HepG2 (cell line): ENCODE measurements at regions not wholly inside any gene's neighbourhood (a gene's known extent, or its start where the extent isn't known, plus 50 kb on each side); places are given as distances from the start of the nearest gene placed in this dataset.
A peak's percentile ranks its signal among the peaks of the same experiment; 100 is the strongest.

Experiments
- ASH2L ChIP-seq: fragments of 300-600, 200-600 bp; sonication (generic); IDR thresholded peaks from 2 replicates; pipeline ENCODE4 v1.7.0; 2017; ENCODE audit warnings: low read depth, mild to moderate bottlenecking, moderate library complexity, mixed read lengths, low read length; ENCODE audit not compliant: insufficient read length
- EEA1 ChIP-seq: sonication (generic); formaldehyde crosslinking; IDR thresholded peaks from 2 replicates; pipeline ENCODE4 v1.5.1; 2020; ENCODE audit warnings: mild to moderate bottlenecking, missing genetic modification reagents, borderline replicate concordance
- LCORL ChIP-seq, 2 experiments: fragments of 450-650 bp in 1 of 2; sonication (generic) in 1 of 2; formaldehyde crosslinking in 1 of 2; IDR thresholded peaks; 2 replicates each; pipeline versions ENCODE4 v1.5.0 to v1.6.1; 2017 to 2020; ENCODE audit warnings: antibody characterized with exemption in 1 of 2, missing genetic modification reagents in 1 of 2
- NONO ChIP-seq, 2 experiments: fragments of 450-650 bp in 1 of 2; sonication (generic) in 1 of 2; formaldehyde crosslinking in 1 of 2; IDR thresholded peaks in 1 of 2; conservative IDR thresholded peaks in 1 of 2; 2 replicates each; pipeline versions ENCODE4 v1.6.1 to v1.8.0; 2017 to 2022; ENCODE audit warnings: mild to moderate bottlenecking in 1 of 2, missing genetic modification reagents in 1 of 2, moderate library complexity in 1 of 2
- REL ChIP-seq: sonication (generic); formaldehyde crosslinking; conservative IDR thresholded peaks from 2 replicates; pipeline ENCODE4 v1.8.0; 2022; ENCODE audit warnings: mild to moderate bottlenecking, missing genetic modification reagents, moderate library complexity
- ZNF160 ChIP-seq: sonication (generic); formaldehyde crosslinking; IDR thresholded peaks from 2 replicates; pipeline ENCODE4 v1.8.0; 2022; ENCODE audit warnings: mild to moderate bottlenecking, inconsistent platforms, missing genetic modification reagents
- ZNF547 ChIP-seq: sonication (generic); formaldehyde crosslinking; IDR thresholded peaks from 2 replicates; pipeline ENCODE4 v1.5.1; 2020; ENCODE audit warnings: mild to moderate bottlenecking, missing genetic modification reagents
- ZNF775 ChIP-seq: sonication (generic); formaldehyde crosslinking; IDR thresholded peaks from 2 replicates; pipeline ENCODE4 v1.4.0; 2020; ENCODE audit warnings: missing genetic modification reagents, mild to moderate bottlenecking, moderate library complexity, borderline replicate concordance
- TF ChIP-seq, protein P1 (sequence below): IDR thresholded peaks from 2 replicates; pipeline ENCODE4 v1.6.1; 2012; ENCODE audit warnings: low read depth, low read length, improper control_type of control experiment
- TF ChIP-seq, protein P2 (sequence below): sonication (generic); formaldehyde crosslinking; IDR thresholded peaks from 2 replicates; pipeline ENCODE4 v1.9.0; 2021; ENCODE audit warnings: missing genetic modification reagents, borderline replicate concordance
- TF ChIP-seq, protein P3 (sequence below): sonication (generic); formaldehyde crosslinking; IDR thresholded peaks from 2 replicates; pipeline ENCODE4 v1.4.0; 2020; ENCODE audit warnings: missing genetic modification reagents, borderline replicate concordance

DNA sequence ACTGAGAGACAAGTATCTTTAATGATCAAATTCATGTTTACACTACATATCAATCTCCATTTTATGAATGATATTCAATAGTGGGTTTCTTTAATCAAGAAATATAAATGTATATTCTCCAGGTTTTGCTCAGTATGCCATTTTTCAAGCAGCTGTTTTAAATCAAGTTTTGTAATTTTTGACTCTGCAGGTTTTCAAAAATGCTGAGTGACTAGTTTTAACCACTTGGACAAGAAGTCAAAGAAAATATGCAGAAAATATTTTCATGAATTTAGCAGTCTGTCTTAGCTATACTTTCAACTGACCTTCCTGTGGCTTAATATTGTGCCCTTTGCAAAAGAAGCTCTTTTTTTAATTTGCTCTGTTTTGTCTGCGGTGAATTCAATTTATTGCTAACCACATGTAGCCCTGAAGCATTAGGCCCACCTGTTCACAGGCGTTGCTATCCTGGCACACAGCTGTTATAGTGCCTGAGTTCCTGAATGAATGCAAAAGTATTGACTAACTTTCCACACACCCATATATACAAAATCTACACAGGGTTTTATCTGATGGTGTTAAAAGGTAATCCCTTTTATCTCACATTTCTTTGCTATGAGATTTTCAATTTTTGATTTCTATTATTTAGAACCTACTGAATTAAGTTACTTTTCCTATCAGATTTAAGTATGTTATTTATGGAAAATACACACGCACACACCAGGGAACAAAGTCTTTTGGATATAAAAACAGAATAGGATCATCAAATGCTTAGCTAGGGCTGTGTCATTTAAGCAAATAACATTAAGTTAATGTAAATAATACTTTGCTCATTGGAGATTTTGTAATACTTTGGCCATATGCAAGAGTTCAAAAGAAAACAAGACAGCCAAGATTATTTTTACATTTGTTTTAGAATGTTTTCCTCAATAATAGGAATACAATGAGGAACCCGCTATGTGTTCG lies 1166.1 kb upstream of the GBE1 start (continued):
- TF ChIP-seq, protein P1, sequence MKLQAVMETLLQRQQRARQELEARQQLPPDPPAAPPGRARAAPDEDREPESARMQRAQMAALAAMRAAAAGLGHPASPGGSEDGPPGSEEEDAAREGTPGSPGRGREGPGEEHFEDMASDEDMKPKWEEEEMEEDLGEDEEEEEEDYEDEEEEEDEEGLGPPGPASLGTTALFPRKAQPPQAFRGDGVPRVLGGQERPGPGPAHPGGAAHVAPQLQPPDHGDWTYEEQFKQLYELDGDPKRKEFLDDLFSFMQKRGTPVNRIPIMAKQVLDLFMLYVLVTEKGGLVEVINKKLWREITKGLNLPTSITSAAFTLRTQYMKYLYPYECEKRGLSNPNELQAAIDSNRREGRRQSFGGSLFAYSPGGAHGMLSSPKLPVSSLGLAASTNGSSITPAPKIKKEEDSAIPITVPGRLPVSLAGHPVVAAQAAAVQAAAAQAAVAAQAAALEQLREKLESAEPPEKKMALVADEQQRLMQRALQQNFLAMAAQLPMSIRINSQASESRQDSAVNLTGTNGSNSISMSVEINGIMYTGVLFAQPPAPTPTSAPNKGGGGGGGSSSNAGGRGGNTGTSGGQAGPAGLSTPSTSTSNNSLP: peak; percentile 93
- TF ChIP-seq, protein P2, sequence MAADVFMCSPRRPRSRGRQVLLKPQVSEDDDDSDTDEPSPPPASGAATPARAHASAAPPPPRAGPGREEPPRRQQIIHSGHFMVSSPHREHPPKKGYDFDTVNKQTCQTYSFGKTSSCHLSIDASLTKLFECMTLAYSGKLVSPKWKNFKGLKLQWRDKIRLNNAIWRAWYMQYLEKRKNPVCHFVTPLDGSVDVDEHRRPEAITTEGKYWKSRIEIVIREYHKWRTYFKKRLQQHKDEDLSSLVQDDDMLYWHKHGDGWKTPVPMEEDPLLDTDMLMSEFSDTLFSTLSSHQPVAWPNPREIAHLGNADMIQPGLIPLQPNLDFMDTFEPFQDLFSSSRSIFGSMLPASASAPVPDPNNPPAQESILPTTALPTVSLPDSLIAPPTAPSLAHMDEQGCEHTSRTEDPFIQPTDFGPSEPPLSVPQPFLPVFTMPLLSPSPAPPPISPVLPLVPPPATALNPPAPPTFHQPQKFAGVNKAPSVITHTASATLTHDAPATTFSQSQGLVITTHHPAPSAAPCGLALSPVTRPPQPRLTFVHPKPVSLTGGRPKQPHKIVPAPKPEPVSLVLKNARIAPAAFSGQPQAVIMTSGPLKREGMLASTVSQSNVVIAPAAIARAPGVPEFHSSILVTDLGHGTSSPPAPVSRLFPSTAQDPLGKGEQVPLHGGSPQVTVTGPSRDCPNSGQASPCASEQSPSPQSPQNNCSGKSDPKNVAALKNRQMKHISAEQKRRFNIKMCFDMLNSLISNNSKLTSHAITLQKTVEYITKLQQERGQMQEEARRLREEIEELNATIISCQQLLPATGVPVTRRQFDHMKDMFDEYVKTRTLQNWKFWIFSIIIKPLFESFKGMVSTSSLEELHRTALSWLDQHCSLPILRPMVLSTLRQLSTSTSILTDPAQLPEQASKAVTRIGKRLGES (CRISPR knock-in tag): no peak
- TF ChIP-seq REL (CRISPR knock-in tag) (no peak), ASH2L (peak; percentile 13), ZNF775 (no peak), NONO (IDR thresholded peaks at IDR 0.05) (no peak), NONO (CRISPR knock-in tag; conservative IDR thresholded peaks at IDR 0.05) (no peak), ZNF547 (CRISPR knock-in tag) (no peak), ZNF160 (CRISPR knock-in tag) (no peak), LCORL (IDR thresholded peaks at IDR 0.05) (no peak), LCORL (CRISPR knock-in tag; IDR thresholded peaks at IDR 0.05) (no peak), EEA1 (CRISPR knock-in tag) (no peak)
- TF ChIP-seq, protein P3, sequence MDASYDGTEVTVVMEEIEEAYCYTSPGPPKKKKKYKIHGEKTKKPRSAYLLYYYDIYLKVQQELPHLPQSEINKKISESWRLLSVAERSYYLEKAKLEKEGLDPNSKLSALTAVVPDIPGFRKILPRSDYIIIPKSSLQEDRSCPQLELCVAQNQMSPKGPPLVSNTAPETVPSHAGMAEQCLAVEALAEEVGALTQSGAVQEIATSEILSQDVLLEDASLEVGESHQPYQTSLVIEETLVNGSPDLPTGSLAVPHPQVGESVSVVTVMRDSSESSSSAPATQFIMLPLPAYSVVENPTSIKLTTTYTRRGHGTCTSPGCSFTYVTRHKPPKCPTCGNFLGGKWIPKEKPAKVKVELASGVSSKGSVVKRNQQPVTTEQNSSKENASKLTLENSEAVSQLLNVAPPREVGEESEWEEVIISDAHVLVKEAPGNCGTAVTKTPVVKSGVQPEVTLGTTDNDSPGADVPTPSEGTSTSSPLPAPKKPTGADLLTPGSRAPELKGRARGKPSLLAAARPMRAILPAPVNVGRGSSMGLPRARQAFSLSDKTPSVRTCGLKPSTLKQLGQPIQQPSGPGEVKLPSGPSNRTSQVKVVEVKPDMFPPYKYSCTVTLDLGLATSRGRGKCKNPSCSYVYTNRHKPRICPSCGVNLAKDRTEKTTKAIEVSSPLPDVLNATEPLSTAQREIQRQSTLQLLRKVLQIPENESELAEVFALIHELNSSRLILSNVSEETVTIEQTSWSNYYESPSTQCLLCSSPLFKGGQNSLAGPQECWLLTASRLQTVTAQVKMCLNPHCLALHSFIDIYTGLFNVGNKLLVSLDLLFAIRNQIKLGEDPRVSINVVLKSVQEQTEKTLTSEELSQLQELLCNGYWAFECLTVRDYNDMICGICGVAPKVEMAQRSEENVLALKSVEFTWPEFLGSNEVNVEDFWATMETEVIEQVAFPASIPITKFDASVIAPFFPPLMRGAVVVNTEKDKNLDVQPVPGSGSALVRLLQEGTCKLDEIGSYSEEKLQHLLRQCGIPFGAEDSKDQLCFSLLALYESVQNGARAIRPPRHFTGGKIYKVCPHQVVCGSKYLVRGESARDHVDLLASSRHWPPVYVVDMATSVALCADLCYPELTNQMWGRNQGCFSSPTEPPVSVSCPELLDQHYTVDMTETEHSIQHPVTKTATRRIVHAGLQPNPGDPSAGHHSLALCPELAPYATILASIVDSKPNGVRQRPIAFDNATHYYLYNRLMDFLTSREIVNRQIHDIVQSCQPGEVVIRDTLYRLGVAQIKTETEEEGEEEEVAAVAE (CRISPR knock-in tag): no peak
- TF ChIP-seq, all 625 proteins: peak for 16
